Progenitor cell of endocrine pancreas (in vitro differentiated cells): ENCODE measurements at regions not wholly inside any gene's neighbourhood (a gene's known extent, or its start where the extent isn't known, plus 50 kb on each side); places are given as distances from the start of the nearest gene placed in this dataset.

ENCODE experiments used
- DNase-seq: peaks from one replicate; pipeline ENCODE4 v3.0.0; 2021; ENCODE audit warnings: low spot score; ENCODE audit not compliant: unreplicated experiment
- H3K27ac Mint-ChIP-seq: 2 replicates; pipeline ENCODE4 v1.8.0; 2021; ENCODE audit warnings: mild to moderate bottlenecking, moderate library complexity, mixed read lengths
- H3K27me3 Mint-ChIP-seq: 2 replicates; pipeline ENCODE4 v1.8.0; 2021; ENCODE audit warnings: mixed read lengths
- H3K36me3 Mint-ChIP-seq: 2 replicates; pipeline ENCODE4 v1.8.0; 2022; ENCODE audit warnings: mixed read lengths; ENCODE audit not compliant: insufficient read depth
- H3K4me1 Mint-ChIP-seq: 2 replicates; pipeline ENCODE4 v1.8.0; 2021; ENCODE audit warnings: low read depth, mixed read lengths
- H3K4me3 Mint-ChIP-seq: 2 replicates; pipeline ENCODE4 v1.8.0; 2021; ENCODE audit warnings: low read depth, mild to moderate bottlenecking, moderate library complexity, mixed read lengths
- H3K9me3 Mint-ChIP-seq: 2 replicates; pipeline ENCODE4 v1.8.0; 2021; ENCODE audit warnings: low read depth, mixed read lengths
- CTCF ChIP-seq: fragments of 200-600 bp; sonication (generic); IDR thresholded peaks from one replicate; pipeline ENCODE4 v1.5.0; 2021; ENCODE audit warnings: antibody characterized with exemption, mild to moderate bottlenecking; ENCODE audit not compliant: unreplicated experiment

- Mint-ChIP-seq H3K9me3 (peaks cover 10% of the 10 kb centered on the region), H3K27ac (peak overlapping the region; percentile 89)
Observed at GRCh38 chr2:215681799-215682596, 246.1 kb upstream of the FN1 start.

GRCh38 chr2:215680605-215681598 lies 245.0 kb upstream of the FN1 start:
- DNase-seq, result no peak
- Mint-ChIP-seq H3K4me1 (peaks cover 49% of the 10 kb centered on the region), H3K27me3 (no peaks in the 10 kb centered on the region), H3K4me3 (no peak overlapping the region), H3K27ac (peak overlapping the region; percentile 87), H3K36me3 (no peaks in the 10 kb centered on the region), H3K9me3 (peaks cover 10% of the 10 kb centered on the region)
- no peak for TF ChIP-seq CTCF

More at GRCh38 chr2:215681799-215682596, 246.1 kb upstream of the FN1 start:
- no peak for DNase-seq
- Mint-ChIP-seq H3K4me1 (peaks cover 50% of the 10 kb centered on the region), H3K4me3 (no peak overlapping the region), H3K27me3 (no peaks in the 10 kb centered on the region), H3K36me3 (no peaks in the 10 kb centered on the region)
- TF ChIP-seq CTCF, result no peak

DNA sequence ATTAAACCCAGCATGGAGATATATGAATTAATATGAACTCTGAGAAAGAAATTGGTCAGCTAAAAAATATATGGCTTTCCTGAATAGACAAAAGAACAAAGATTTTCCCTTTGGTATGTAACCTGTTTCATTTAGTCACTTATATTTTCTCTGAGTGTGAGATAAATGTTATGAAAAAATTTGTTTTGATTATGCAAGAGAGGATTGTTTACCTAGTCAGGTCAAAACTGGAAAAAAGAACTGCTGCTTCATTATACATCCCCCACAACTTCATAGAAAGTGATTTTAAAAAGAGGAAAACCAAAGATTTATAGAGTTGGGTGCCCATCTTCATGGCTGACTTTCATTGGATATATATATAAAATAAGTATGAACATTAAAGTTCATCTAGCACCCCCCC lies 242.2 kb upstream of the FN1 start:
- peaks cover 27% of the 10 kb centered on the region for H3K4me1 Mint-ChIP-seq
- DNase-seq, result no peak
- H3K4me3 Mint-ChIP-seq, result no peak overlapping the region
- no peaks in the 10 kb centered on the region for H3K27me3 Mint-ChIP-seq
- H3K36me3 Mint-ChIP-seq, result peaks cover under 1% of the 10 kb centered on the region
- H3K27ac Mint-ChIP-seq, result no peak overlapping the region
- TF ChIP-seq CTCF, result no peak
- H3K9me3 Mint-ChIP-seq, result peaks cover 8% of the 10 kb centered on the region

DNA sequence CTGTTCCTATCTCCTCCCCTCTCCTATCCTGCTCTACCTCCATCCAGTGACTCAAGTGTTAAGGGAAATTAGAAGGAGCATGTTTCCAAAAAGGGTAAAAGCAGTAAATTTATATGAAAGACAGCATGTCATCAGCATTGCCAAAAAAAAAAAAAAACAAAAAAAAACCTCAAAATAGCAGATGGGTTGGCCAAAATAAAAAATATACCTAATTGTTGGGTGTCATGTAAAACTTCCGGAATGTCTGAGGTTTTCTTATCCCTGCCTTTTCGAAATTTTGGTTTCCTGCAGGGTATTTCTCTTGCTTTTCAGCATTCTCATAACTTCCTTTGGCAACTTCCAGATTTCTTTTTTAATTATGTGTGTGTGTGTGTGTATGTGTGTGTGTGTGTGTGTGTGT lies 241.6 kb upstream of the FN1 start:
- Mint-ChIP-seq H3K4me1 (peaks cover 24% of the 10 kb centered on the region), H3K4me3 (no peak overlapping the region), H3K9me3 (peaks cover 12% of the 10 kb centered on the region), H3K27ac (no peak overlapping the region), H3K27me3 (no peaks in the 10 kb centered on the region), H3K36me3 (peaks cover 4% of the 10 kb centered on the region)
- no peak for TF ChIP-seq CTCF
- no peak for DNase-seq

GRCh38 chr2:215672406-215672805 lies 236.5 kb upstream of the FN1 start:
- no peak for DNase-seq
- no peak for TF ChIP-seq CTCF
- no peaks in the 10 kb centered on the region for H3K27me3 Mint-ChIP-seq
- peaks cover 6% of the 10 kb centered on the region for H3K36me3 Mint-ChIP-seq
- H3K9me3 Mint-ChIP-seq, result peaks cover 10% of the 10 kb centered on the region
- H3K4me1 Mint-ChIP-seq, result peaks cover 35% of the 10 kb centered on the region
- no peak overlapping the region for H3K4me3 Mint-ChIP-seq
- no peak overlapping the region for H3K27ac Mint-ChIP-seq
